GM18951 (cell line): ENCODE measurements at regions not wholly inside any gene's neighbourhood (a gene's known extent, or its start where the extent isn't known, plus 50 kb on each side); places are given as distances from the start of the nearest gene placed in this dataset.

Experiments used
- POLR2A ChIP-seq: IDR thresholded peaks from 4 replicates; pipeline ENCODE4 v1.6.1; 2011; ENCODE audit warnings: mild to moderate bottlenecking; ENCODE audit not compliant: insufficient read length, insufficient read depth; ENCODE audit errors: extremely low read depth
- in situ Hi-C: fragments of 300-500 bp; cut with MboI; formaldehyde crosslinking; loops from one replicate; pipeline ENCODE4 v1.12.0; 2022; ENCODE audit warnings: low sequenced_read_pairs, mixed read lengths, inconsistent platforms; ENCODE audit not compliant: unreplicated experiment

DNA sequence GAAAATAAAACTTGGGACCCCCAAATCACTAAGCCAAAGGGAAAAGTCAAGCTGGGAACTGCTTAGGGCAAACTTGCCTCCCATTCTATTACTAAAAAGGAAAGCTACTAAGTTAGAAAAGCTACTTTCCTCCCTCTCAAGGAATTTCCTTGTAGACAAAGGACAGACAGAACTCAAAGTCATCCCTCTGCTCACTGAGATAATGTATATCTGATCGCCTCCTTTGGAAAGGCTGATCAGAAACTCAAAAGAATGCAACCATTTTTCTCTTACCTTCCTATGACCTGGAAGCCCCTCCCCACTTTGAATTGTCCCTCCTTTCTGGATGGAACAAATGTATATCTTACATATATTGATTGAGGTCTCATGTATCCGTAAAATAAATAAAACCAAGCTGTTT, 190.5 kb upstream of the DCN start:
- in situ Hi-C loops = loop anchor here (10.0 kb wide), 1 partner anchor 1272 kb away; no protein-coding TSS in a partner anchor
- no peak for TF ChIP-seq POLR2A

DNA sequence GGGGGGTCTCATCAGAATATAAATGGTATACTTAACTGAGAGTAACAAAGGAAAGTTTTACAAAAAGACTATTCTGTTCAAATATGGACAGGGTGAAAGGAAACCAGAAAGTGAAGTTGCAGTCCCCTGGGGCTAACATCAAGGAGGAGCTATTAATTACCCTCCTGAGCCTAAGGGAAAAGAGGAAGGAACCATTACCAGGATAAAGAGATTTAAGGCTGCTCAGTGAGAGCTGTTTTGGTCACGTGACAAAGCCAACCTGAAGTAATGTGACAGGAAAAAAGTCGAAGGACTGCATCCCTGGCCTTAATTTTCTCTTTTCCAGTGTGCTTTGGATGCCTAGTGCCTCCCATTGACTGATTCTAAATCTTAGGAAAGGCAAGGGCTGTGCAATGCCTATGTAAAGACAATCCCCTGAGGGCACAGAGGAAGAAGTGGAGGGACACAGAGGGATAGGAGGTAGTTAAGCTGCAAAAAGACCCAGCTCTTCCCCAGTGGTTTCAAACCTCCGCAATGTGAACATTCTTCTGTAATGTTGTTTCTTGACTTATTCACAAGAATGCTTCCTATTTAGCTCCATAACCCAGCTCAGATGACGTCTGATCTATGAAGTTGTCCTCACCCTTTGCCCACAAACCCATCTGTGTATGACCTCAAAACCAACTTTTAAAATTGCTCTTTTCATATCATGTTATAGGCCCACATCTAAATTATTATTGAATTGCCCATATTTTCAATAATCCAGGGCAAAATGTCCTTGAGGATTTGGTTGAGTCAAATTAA, 187.7 kb upstream of the DCN start:
- no peak for TF ChIP-seq POLR2A
- in situ Hi-C loops = loop anchor here (10.0 kb wide), 1 partner anchor 1275 kb away; no protein-coding TSS in a partner anchor

DNA sequence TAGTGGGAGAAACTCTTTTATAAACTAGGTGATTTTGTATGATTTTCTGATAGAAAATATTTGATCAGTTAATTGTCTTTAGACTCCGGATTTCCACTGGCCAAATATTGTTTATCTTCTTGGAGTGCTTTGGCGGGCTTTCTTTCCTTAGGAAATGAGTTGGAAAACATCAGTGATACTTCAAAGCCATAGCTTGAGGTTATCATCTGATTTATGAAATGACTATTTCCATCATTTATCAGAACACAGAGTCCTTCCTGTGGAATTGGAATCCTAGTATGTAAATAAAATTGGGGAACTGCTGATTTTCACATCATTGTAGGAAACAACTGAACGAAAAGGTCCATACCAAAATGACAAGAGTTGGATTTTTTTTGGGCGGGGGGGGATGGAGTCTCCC, 186.0 kb upstream of the DCN start:
- TF ChIP-seq POLR2A = no peak
- in situ Hi-C loops = no loop called here

- TF ChIP-seq POLR2A = no peak
These were observed 184.7 kb upstream of the DCN start for GRCh38 chr12:91367234-91367849.

DNA sequence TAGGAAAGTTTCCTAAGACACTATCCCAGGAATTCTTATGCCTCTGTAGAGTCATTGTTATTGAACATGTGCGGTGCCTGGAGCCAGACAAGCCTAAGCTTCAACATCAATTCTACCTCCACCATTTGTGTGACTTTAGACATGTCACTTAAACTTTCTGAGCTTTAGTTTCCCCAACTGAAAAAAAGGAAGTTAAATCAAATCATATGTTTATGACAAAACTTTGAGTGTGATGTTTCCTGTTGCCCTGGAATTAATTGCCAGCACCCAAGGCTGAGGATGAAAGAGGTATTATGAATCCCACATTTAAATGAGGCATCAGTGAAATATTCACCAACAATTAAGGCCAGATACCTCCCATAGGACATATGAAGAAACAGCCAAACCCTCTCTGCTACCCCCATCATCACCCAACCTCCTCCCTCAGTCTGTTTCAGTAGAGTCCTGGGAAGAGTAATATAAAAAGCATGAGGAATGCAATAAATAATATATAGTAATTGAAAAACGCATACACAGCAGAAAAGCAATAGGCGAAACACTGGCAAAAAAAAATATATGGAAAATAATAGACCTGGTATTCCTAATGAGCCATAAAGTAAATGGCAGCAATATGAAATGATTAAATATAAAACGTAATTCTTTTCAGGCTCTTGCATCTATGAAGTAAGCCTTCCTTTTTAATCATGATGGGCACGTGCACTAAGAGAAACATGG, 182.0 kb upstream of the DCN start:
- no peak for TF ChIP-seq POLR2A
- in situ Hi-C loops = no loop called here

More at GRCh38 chr12:91367234-91367849, 184.7 kb upstream of the DCN start:
- in situ Hi-C loops = no loop called here

GRCh38 chr12:91361864-91362263, 179.2 kb upstream of the DCN start:
- in situ Hi-C loops = no loop called here

GRCh38 chr12:91357381-91357780, 174.8 kb upstream of the DCN start:
- in situ Hi-C loops = no loop called here
- no peak for TF ChIP-seq POLR2A

More at GRCh38 chr12:91361864-91362263, 179.2 kb upstream of the DCN start:
- TF ChIP-seq POLR2A = no peak

GRCh38 chr12:91356405-91356804, 173.8 kb upstream of the DCN start:
- in situ Hi-C loops = no loop called here
- no peak for TF ChIP-seq POLR2A

GRCh38 chr12:91355150-91356006, 172.8 kb upstream of the DCN start:
- no peak for TF ChIP-seq POLR2A
- in situ Hi-C loops = no loop called here

DNA sequence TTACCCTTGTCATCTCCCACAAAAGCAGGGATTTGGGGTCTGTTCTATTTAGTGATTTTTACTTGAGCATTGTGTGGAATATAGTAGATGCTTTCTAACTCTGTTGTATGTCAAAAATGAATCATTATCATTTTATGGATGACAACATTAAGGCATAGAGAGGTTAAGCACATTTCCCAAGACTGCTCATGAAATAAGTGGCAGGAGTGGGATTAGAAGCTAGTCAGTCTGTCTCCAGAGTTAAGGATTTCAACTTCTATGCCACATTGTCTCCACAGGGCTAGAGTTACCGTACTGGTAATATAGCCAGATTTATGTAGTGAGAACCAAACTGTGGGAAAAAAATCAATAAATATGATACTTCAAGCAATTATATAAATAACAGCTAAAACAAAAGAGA, 170.6 kb upstream of the DCN start:
- no peak for TF ChIP-seq POLR2A
- in situ Hi-C loops = no loop called here

DNA sequence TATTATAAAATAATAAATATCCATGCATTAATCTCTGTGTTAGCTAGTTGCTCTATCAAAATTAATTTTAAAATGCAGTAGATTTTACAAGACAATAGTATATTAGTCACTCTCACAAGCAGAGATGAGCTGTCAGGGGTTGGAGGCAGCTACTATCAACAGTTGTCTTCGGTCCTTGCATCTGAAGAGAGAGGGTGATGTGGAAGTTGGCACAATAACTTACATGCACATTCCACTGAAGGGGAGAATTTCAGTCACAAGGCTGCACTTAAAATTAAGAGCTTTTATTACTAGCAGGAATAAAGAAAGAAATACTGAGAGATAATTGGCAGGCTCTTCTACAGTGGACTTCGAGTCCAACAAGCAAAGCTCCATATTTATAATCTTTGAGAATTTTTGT, 166.9 kb upstream of the DCN start:
- no peak for TF ChIP-seq POLR2A
- in situ Hi-C loops = no loop called here

DNA sequence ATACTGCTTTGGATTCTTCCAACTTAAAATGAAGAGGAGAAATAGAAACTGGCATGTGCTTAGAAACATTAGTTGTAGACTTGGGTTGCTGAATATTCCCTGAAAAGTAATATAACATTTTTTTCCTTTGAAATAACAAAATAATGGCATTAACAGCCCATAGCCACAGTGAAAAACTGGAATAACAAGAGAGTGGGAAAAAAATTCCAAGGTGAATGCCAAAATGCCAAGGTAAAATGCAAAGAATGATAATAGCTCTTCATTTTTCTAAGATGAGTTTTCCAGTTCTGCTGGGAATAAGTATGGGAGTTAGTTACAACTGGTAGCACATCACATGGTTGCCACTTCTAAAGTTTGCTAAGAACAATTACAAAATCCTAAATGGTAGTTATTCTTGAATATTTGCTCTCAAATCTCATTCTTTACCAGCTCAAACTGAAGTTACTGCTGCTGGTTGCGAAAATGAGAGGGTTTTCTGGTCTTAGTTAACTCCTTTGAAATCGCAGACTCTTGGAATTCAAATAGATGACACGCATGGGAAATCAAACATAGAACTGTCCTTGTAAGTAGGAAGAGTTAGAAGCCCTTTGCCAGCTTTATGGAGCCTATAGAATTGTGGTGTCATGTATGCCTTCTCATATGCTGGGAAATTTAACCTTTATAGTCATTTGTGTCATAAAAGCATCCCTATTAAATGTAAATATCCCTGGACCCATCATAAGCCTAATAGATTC, 165.0 kb upstream of the DCN start:
- TF ChIP-seq POLR2A = no peak
- in situ Hi-C loops = no loop called here
